ENCODE measurements at regions not wholly inside any gene's neighbourhood (a gene's known extent, or its start where the extent isn't known, plus 50 kb on each side); places are given as distances from the start of the nearest gene placed in this dataset.

DNA sequence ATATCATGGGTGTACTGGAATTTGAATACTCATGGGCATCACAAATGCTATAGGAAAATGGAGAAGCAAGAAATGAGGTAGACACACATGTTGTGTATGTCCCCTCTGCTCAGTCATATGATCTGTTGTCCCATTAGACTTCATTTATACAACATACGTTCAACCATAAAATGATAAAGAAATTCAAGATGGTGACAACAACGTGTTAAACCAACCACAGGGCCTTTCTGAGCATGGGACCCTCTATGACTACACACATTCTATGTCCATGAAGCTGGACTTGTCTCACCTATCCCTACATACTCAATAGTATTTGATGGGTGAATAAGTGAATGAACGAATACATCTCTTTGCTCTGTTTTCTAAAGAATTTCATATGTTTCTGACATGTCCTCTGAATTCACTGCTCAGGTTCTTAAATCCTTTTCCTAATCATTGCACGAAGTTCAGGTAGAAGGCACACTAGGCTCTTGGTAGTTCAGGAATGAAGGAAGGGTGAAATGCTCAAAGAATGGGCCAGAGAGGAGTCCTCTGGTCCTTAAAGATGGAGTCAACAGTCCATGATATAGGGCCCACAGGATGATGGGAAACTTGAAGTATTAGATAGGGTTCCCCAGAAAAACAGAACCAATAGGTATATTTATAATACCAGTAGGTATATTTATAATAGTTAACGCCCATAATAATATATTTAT is 105.7 kb upstream of the PPM1H start:
- H3K4me3 ChIP-seq (ENCODE audit: low read length), result no peak overlapping the region
- DNase-seq (ENCODE audit: low read depth), result no peak
- no peak for TF ChIP-seq CTCF (conservative IDR thresholded peaks at IDR 0.05; ENCODE audit: low read depth, low read length)

- no peak overlapping the region for H3K4me3 ChIP-seq (ENCODE audit: low read length)
- TF ChIP-seq CTCF (conservative IDR thresholded peaks at IDR 0.05; ENCODE audit: low read depth, low read length), result no peak
Measured at GRCh38 chr12:63038713-63039100, 103.8 kb upstream of the PPM1H start.

DNA sequence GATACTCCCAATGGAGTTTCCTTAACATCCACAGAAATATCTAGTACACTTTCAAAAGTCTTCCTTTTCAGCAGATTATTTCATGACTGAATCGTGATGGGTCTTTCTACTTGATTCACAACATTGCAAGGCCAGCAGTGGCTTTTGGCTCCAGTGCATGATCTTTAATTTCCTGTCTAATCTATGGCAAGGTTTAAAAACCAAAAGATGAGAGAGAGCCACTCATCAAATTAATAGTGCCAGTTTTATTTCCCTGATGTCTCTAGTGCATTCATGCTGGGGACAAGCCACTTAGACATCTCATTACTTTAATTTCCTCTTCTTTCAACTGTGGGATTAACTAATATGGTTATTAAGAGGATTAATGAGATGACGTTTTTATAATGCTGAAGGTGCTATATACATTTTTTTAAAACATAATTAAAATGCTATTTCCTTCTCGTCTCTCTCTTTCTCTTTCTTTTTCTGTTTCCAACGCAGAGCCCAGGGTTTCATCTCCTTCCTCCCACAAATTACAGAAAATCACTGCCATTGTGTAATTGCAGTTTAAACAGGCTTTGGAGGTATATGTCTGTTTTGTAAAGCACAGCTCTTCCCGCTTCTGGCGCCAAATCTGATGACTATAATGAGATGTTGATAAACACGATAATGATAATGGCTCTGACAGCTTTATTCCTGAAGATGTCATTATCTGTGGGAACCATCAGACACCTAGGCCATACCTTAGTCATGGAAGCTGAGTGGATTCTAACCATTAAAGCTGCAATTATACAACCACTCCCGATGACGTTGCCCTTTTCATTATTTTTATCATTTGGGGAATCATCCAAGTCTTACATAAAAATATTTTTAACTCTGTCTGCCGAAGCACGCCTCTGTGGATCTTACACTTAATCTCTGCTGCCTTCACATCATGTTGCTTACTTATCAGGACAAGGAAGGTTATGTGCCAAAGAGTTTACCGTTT is 103.1 kb upstream of the PPM1H start:
- no peak overlapping the region for H3K4me3 ChIP-seq (ENCODE audit: low read length)
- TF ChIP-seq CTCF (conservative IDR thresholded peaks at IDR 0.05; ENCODE audit: low read depth, low read length), result no peak
- no peak for DNase-seq (ENCODE audit: low read depth)

More at GRCh38 chr12:63038713-63039100, 103.8 kb upstream of the PPM1H start:
- DNase-seq (ENCODE audit: low read depth), result no peak

DNA sequence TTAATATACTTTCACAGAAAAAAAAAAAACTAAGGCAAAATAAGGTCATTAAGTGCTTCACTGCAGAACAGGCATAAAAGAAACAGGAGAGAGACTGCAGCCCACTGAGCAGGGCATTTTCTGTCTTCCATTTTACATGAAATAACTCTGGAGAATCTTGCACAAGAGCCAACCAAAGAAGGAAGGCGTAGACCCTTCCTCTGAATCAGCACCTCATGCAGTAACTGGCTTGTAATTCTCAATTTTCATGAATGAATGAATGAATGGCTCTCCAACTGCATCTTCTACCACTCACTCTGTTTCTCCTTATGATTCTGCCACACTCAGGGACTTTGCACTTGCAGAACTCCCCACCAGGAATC is 102.0 kb upstream of the PPM1H start:
- H3K4me3 ChIP-seq (ENCODE audit: low read length), result no peak overlapping the region
- TF ChIP-seq CTCF (conservative IDR thresholded peaks at IDR 0.05; ENCODE audit: low read depth, low read length), result no peak
- DNase-seq (ENCODE audit: low read depth), result no peak

DNA sequence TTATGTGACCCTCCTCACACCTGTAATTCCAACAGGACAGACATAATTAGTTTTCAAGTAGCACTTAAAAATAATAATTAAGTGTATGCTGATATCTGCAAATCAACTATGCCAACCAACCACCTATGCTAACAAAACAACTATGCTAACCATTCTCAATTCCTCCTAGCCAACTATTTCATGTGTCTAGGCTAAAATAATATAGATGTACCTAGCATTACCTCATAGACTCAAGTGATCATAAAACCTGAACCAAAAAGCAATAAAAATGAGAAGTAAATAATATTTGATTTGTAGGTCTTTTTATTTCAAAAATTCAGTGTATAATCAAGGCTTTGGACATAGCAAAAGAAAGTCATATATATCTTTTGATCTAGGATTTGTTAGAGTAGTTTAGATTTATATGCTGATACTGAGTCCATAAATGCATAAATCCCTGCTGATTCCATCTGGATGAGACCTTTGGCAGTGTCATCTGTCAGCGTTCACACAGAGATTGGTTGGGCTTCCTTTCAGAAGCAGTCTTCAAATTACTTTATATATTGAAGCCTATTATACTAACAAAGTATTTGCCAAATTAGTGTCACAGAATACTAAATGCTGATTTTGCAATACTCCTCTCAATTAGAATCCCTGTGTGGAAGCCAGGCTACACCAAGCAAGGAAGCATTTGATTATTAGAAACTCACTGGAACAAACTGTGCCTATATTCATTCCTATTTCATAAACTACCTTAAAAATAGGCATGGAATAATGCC is 101.4 kb upstream of the PPM1H start:
- no peak overlapping the region for H3K4me3 ChIP-seq (ENCODE audit: low read length)
- no peak for TF ChIP-seq CTCF (conservative IDR thresholded peaks at IDR 0.05; ENCODE audit: low read depth, low read length)
- DNase-seq (ENCODE audit: low read depth), result no peak

DNA sequence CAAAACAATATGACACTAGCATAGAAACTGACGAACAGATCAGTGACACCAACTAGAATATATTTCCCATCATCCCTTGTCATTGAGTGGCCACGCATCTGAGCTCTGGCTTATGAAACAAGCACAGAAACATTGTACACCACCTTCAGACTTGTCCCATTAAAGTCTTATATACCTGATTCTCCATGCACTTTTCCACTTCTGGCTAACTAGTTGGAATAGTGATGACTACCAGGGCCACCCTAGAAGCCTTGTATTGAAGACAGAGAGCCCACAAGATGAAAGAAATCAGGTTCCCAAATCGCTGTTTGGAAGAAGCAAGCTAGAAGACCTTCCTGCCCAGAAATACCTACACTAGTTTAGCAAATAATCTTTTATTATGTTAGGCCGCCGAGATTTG is 99.7 kb upstream of the PPM1H start:
- DNase-seq (ENCODE audit: low read depth), result no peak
- no peak for TF ChIP-seq CTCF (conservative IDR thresholded peaks at IDR 0.05; ENCODE audit: low read depth, low read length)
- H3K4me3 ChIP-seq (ENCODE audit: low read length), result no peak overlapping the region

All from retinal pigment epithelial cell (primary cell).